Cardiac muscle cell (in vitro differentiated cells and primary cell): ENCODE measurements at regions not wholly inside any gene's neighbourhood (a gene's known extent, or its start where the extent isn't known, plus 50 kb on each side); places are given as distances from the start of the nearest gene placed in this dataset.

ENCODE experiments used
- DNase-seq, 2 donors: peaks; one replicate each; pipeline versions ENCODE4 v3.0.0 to v3.0.0-alpha.2; 2010 to 2017; ENCODE audit warnings: low read depth in 1 of 2, low spot score in 1 of 2
- H3K27ac ChIP-seq: fragments of 200-600 bp; sonication (generic); 2 replicates; pipeline ENCODE4 v1.5.1; 2016
- H3K27me3 ChIP-seq: fragments of 200-600 bp; sonication (generic); 2 replicates; pipeline ENCODE4 v1.6.0; 2016; ENCODE audit warnings: control low read depth
- H3K36me3 ChIP-seq: fragments of 200-600 bp; sonication (generic); 2 replicates; pipeline ENCODE4 v1.5.1; 2016; ENCODE audit warnings: control low read depth
- H3K4me1 ChIP-seq: fragments of 200-600 bp; sonication (generic); 2 replicates; pipeline ENCODE4 v1.8.1; 2017; ENCODE audit warnings: low read depth, mild to moderate bottlenecking, mixed run types
- H3K4me3 ChIP-seq: fragments of 200-600 bp; sonication (generic); 2 replicates; pipeline ENCODE4 v1.5.1; 2016; ENCODE audit warnings: mild to moderate bottlenecking
- H3K9me3 ChIP-seq: fragments of 200-600 bp; sonication (generic); 2 replicates; pipeline ENCODE4 v1.5.1; 2017; ENCODE audit warnings: low read depth, mild to moderate bottlenecking, control low read depth
- TF ChIP-seq, protein P1 (sequence below): IDR thresholded peaks from 2 replicates; pipeline ENCODE4 v1.5.1; 2012; ENCODE audit warnings: low read depth, mild to moderate bottlenecking, low read length

DNA sequence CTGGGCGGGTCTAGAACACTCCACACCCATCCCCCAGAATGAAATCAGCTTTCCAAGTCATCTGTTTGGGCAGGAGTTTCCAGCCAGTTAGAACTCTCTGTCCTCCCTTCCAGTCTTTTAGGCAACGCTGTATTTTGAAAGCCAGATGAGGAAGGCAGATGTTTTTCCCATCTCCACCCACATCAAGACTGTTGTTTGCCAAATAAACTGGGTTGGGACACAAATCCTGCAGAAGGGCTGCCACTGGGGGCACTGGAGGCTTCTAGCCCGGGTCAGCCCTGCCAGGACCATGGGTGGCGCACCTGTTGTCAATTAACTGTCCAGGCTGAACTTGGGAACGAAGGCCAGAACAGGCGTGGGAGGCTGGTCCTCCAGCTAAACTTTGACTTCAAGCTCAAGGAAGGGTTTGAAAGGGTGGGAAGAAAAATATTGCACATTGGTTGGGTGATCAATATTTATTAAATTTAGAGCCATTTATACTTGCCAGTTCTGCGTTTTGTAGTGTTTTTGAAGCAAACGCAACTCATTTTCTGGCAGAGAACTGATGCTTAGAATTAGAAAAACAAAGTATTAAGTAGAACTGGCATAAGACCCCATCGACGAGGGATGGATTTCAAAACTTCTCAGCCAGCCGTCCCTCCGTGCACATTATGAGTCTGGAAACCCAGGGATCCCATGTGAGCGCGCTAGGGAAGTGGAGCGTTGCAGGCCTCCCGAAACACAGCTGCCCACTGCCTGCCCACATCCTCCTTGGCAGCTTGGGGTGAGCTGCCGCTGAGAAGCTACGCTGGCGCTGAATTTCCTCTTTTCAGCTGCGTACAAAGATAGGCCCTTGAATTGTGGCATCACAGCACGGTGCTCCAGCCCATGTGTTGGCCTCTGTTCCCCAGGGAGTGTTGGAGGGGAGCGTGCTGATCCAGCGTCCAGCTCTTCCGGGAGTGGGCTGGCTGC is 297.4 kb downstream of the QKI start:
- TF ChIP-seq, protein P1, sequence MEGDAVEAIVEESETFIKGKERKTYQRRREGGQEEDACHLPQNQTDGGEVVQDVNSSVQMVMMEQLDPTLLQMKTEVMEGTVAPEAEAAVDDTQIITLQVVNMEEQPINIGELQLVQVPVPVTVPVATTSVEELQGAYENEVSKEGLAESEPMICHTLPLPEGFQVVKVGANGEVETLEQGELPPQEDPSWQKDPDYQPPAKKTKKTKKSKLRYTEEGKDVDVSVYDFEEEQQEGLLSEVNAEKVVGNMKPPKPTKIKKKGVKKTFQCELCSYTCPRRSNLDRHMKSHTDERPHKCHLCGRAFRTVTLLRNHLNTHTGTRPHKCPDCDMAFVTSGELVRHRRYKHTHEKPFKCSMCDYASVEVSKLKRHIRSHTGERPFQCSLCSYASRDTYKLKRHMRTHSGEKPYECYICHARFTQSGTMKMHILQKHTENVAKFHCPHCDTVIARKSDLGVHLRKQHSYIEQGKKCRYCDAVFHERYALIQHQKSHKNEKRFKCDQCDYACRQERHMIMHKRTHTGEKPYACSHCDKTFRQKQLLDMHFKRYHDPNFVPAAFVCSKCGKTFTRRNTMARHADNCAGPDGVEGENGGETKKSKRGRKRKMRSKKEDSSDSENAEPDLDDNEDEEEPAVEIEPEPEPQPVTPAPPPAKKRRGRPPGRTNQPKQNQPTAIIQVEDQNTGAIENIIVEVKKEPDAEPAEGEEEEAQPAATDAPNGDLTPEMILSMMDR: no peak
- Histone ChIP-seq H3K4me1 (peaks cover 34% of the 10 kb centered on the region), H3K27me3 (no peaks in the 10 kb centered on the region), H3K36me3 (no peaks in the 10 kb centered on the region), H3K9me3 (no peaks in the 10 kb centered on the region), H3K4me3 (no peak overlapping the region), H3K27ac (no peak overlapping the region)
- DNase-seq: no peak

DNA sequence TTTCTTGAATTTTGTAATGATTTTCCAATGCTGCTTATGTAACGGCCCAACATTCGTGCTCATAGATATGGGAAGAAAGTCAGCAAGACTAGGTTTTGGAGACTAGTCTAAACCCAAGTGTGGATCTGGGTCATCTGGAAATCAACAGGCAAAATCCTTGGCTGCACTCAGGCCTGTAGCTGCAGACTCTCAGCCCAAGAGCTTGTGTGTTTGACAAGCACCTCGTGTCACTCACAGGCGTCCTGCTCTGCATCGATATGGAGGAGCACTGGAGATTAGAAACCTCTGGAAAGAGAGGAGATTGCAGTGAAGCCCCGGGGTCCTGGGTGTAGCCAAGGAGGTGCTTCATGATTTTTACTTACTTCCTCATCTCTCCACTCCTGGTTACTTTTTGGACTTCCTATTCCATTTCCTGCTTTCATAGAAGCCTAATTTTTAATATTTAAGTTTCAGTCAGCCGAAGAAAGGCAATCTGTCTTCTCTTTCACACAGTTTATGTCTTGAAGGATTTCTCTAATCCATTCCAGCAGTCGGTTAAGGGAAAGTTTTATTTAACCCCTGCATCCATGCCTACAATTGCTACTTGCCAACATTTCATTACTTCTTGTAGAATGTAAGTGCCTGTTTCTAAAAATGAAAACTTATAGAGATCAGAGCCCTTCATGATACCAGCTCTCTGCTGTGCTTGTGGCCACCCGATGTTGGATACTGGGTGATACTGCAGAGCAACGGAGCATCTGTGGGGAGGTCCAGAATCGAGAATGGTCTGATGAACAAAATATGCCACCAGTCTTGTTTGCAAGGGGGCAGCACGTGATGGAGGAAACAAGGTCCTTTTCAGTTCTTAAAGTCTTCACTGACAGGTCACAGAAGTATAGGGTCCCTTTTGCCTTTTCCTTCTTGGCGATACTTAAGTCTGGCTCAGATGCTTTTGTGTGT is 296.3 kb downstream of the QKI start:
- H3K27me3 ChIP-seq: no peaks in the 10 kb centered on the region
- TF ChIP-seq, protein P1: no peak
- peaks cover 34% of the 10 kb centered on the region for H3K4me1 ChIP-seq
- peak in 1 of 2 donors; percentile 75 for DNase-seq
- no peaks in the 10 kb centered on the region for H3K36me3 ChIP-seq
- no peak overlapping the region for H3K4me3 ChIP-seq
- H3K9me3 ChIP-seq: no peaks in the 10 kb centered on the region
- H3K27ac ChIP-seq: no peak overlapping the region

DNA sequence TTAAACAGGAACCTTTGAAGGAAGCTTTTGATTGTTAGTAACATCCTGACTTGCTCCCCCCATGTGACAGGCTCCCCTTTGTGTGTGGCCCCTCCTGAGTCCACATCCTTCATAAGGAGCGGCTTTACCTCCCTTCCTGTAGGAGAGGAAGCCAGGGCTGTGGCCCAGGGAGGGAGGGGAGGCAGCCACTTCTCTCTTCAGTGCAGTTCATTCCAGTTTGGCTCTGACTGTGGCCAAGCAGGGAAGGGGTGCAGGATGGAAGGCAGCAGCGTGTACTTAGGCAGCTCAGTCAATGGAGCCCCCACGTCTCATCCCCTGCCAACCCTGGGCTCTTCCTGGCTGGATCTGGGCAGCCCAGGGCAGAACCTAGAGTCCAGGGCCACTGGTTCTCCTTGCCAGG is 295.2 kb downstream of the QKI start:
- no peak overlapping the region for H3K27ac ChIP-seq
- H3K36me3 ChIP-seq: no peaks in the 10 kb centered on the region
- TF ChIP-seq, protein P1: no peak
- H3K4me3 ChIP-seq: no peak overlapping the region
- no peaks in the 10 kb centered on the region for H3K27me3 ChIP-seq
- H3K4me1 ChIP-seq: peaks cover 34% of the 10 kb centered on the region
- no peak for DNase-seq
- H3K9me3 ChIP-seq: no peaks in the 10 kb centered on the region

DNA sequence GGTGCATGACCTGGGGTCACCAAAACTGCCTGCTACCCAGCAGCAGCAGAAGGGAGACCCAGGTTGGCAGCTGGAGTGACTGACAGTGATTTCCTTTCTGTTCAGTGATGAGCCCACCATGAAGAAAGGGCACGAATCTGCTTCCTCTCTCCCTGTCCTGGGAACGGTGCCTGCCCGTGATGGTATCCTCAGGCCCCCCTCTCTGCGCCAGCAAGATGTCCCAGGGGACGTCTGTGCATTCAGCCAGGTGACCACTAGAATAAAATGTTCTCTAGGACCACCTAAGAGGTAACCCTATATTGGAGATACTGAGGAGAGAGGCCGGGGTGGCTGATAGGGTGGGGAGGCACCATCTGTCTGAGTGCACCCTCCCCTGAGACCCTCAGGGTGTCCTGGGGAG is 294.7 kb downstream of the QKI start:
- Histone ChIP-seq H3K4me1 (peaks cover 34% of the 10 kb centered on the region), H3K9me3 (no peaks in the 10 kb centered on the region), H3K36me3 (no peaks in the 10 kb centered on the region), H3K4me3 (no peak overlapping the region), H3K27ac (no peak overlapping the region), H3K27me3 (no peaks in the 10 kb centered on the region)
- no peak for DNase-seq
- TF ChIP-seq, protein P1: no peak

DNA sequence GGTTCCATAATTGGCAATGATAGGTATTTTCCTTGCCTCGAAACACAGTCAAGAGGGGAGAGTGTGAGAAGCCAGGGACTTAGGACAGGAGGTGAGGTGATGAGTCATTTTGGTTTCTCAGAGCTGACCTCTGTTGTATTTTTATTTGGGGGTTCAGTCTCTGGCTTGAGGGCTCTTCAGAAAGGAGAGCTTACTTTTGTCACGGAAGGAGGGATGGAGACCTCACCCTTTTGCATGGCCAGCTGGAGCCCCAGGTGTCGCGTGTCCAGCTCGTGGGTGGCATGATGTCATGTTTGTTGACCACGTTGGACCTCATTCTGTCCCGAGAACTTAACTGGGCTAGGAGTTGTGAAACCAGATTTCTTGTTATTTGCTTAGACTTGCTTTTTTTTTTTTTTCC is 293.9 kb downstream of the QKI start:
- no peak overlapping the region for H3K27ac ChIP-seq
- no peaks in the 10 kb centered on the region for H3K36me3 ChIP-seq
- no peaks in the 10 kb centered on the region for H3K9me3 ChIP-seq
- TF ChIP-seq, protein P1: no peak
- no peaks in the 10 kb centered on the region for H3K27me3 ChIP-seq
- DNase-seq: no peak
- H3K4me3 ChIP-seq: no peak overlapping the region
- peaks cover 29% of the 10 kb centered on the region for H3K4me1 ChIP-seq
